HG03439 (cell line): ENCODE measurements at regions not wholly inside any gene's neighbourhood (a gene's known extent, or its start where the extent isn't known, plus 50 kb on each side); places are given as distances from the start of the nearest gene placed in this dataset.
"Not testable (repeated sequence)": the region's sequence is repeated elsewhere in the genome, so short reads cannot be mapped to it uniquely, and the experiment has no call there.

Experiments
- ATAC-seq: cut with Tn5 transposase; IDR thresholded peaks from one replicate; pipeline ENCODE4 v1.9.1; 2021; ENCODE audit warnings: mild to moderate bottlenecking, moderate library complexity; ENCODE audit not compliant: unreplicated experiment

GRCh38 chr5:169415948-169416347 lies 115.0 kb upstream of the SLIT3 start:
- ATAC-seq: no peak

- no peak for ATAC-seq
Measured at GRCh38 chr5:169415371-169415770, 114.4 kb upstream of the SLIT3 start.

- no peak for ATAC-seq
Measured at GRCh38 chr5:169413416-169413815, 112.5 kb upstream of the SLIT3 start.

- no peak for ATAC-seq
Measured at GRCh38 chr5:169412831-169413230, 111.9 kb upstream of the SLIT3 start.

GRCh38 chr5:169411786-169412430 lies 111.0 kb upstream of the SLIT3 start:
- no peak for ATAC-seq

GRCh38 chr5:169410996-169411783 lies 110.3 kb upstream of the SLIT3 start:
- no peak for ATAC-seq

GRCh38 chr5:169408731-169409130 lies 107.8 kb upstream of the SLIT3 start:
- ATAC-seq: no peak

GRCh38 chr5:169408171-169408570 lies 107.2 kb upstream of the SLIT3 start:
- ATAC-seq: no peak

- no peak for ATAC-seq
Measured at GRCh38 chr5:169404223-169404622, 103.3 kb upstream of the SLIT3 start.

GRCh38 chr5:169398515-169398914 lies 97.6 kb upstream of the SLIT3 start:
- ATAC-seq: no peak

GRCh38 chr5:169395136-169395535 lies 94.2 kb upstream of the SLIT3 start:
- no peak for ATAC-seq

GRCh38 chr5:169394371-169394770 lies 93.4 kb upstream of the SLIT3 start:
- ATAC-seq: no peak

GRCh38 chr5:169393907-169394306 lies 93.0 kb upstream of the SLIT3 start:
- no peak for ATAC-seq

- no peak for ATAC-seq
Measured at GRCh38 chr5:169390265-169390664, 89.3 kb upstream of the SLIT3 start.

- no peak for ATAC-seq
Measured at GRCh38 chr5:169389318-169389717, 88.4 kb upstream of the SLIT3 start.

- ATAC-seq: no peak
Measured at GRCh38 chr5:169385636-169386035, 84.7 kb upstream of the SLIT3 start.

- no peak for ATAC-seq
Measured at GRCh38 chr5:169384661-169385060, 83.7 kb upstream of the SLIT3 start.

GRCh38 chr5:169374761-169375160 lies 73.8 kb upstream of the SLIT3 start:
- ATAC-seq: no peak

GRCh38 chr5:169374111-169374510 lies 73.2 kb upstream of the SLIT3 start:
- ATAC-seq: no peak

GRCh38 chr5:169371801-169372200 lies 70.9 kb upstream of the SLIT3 start:
- not testable (repeated sequence) for ATAC-seq

GRCh38 chr5:169369130-169369529 lies 68.2 kb upstream of the SLIT3 start:
- ATAC-seq: no peak

GRCh38 chr5:169367861-169368260 lies 66.9 kb upstream of the SLIT3 start:
- no peak for ATAC-seq

- ATAC-seq: no peak
Measured at GRCh38 chr5:169357291-169357690, 56.4 kb upstream of the SLIT3 start.
